Activated CD8-positive, alpha-beta memory T cell treated with anti-CD3 and anti-CD28 coated beads, Interleukin-2, amount 50 U/mL, for 24 hours (primary cell): ENCODE measurements at regions not wholly inside any gene's neighbourhood (a gene's known extent, or its start where the extent isn't known, plus 50 kb on each side); places are given as distances from the start of the nearest gene placed in this dataset.
"Not testable (repeated sequence)": the region's sequence is repeated elsewhere in the genome, so short reads cannot be mapped to it uniquely, and the experiment has no call there.

Experiments used
- DNase-seq: peaks from one replicate; pipeline ENCODE4 v3.0.0-alpha.2; 2020; ENCODE audit errors: extremely low read depth

- DNase-seq, result no peak
These were observed 117.4 kb upstream of the TMEM45B start for GRCh38 chr11:129698212-129698611.

DNA sequence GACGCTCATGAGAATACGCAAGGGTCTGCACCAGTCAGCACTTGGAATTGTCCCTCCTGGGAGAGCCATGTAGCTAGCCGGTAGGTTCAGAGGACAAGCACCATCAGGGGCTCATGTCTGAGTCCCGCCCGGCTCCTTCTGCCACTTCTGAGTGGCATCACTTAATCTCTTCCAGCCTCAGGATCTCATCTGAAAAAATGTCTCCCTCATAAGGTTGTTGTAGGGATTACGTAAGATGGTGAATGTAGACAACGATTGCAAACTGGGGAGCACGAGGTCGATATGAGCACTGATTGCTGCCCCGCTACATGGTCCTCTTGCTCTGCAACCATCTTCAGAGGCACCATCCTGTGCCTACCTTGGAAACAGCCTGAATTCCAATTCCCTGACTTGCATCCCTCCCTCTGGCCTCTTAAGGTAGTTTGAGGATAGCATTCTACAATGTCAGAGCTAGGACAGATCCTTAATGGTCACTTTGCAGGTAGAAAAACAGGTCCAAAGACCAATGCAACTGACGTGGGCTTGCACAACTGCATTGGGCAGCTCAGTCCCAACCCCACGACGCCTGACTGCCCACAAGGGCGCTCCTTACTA lies 115.8 kb upstream of the TMEM45B start:
- DNase-seq, result no peak

DNA sequence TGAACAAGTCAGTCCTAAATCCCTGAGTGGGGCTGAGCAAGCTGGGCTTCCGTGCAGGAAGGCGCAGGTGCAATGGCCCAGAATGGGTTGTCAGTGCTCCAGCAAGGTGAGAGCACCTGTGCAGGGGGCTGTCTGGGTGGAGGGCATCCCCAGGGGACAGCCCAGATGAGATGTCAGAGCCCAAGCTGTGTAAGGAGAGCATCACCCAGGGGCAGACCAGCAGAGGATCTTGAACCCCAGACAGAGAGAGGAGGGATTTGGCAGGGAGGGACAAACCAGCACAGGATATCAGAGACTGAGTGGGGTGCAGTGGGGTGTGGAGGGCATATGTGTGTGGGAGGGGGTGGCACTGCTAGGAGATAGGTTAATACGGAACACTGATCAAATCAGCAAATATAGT lies 114.9 kb upstream of the TMEM45B start:
- no peak for DNase-seq

DNA sequence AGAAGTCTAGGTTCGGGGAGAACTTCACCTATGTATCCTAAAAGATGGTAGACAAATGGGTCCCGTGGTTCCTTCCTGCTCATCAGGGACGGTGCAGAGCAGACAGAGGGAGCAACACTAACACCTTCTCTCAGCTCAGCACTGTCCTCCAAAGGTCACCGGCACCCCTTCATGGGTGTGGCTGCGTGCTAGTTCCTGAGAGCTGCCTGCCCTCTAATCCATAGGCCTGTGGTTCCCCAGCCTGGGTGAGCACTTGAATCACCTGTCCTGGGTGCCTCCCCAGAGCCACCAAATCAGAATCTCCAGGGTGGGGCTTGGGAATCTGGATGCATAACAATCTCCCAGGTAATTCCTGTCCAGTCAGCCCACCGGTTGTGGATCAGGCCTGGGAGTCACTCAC lies 113.9 kb upstream of the TMEM45B start:
- DNase-seq, result no peak

DNA sequence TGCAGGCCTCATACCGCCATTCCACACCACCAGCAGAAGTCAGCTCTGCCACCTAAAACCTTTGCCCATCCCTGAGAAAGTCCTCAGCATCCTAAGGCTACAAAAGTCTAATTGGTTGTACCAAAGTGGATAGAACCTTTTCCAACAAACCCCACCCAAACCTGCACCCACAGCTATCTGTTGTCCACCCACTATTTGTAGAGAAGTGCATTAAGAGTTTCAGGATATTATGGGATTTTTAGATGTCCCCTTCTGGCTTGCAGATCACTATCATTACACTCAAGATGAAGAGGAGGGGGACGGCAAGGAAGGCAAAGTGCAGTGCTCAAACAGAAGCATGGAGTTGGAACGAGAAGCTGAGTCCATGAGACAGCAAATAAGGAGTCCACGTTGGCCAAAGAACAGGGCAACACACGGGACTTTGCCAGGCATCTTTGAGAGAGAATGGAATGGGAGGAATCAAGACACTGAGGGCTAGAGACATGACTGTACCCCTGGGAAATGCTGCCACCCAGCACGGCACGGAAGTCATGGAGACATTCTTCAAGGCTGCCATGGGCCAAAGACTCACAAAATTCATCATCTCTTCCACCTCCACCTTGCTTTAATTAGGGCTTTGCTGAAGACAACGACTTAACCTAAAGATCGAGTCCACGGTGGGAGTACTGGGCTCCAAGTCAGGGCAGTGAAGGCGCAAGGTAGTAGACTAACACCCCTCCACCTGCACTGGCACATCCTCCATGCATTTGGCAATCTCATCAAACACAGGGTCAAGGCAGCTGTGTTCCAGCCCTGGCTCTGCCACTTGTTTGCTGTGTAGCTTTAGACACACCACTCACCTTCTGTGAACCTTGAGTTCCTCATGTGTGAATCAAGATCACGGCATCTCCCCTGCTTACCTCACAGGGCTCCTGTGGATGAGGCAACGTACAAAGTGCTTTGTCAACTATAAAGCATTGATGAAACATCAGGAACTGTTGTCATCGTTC lies 112.9 kb upstream of the TMEM45B start:
- no peak for DNase-seq

- DNase-seq, result no peak
These were observed 111.8 kb upstream of the TMEM45B start for GRCh38 chr11:129703846-129704245.

GRCh38 chr11:129704831-129705230 lies 110.8 kb upstream of the TMEM45B start:
- no peak for DNase-seq

DNA sequence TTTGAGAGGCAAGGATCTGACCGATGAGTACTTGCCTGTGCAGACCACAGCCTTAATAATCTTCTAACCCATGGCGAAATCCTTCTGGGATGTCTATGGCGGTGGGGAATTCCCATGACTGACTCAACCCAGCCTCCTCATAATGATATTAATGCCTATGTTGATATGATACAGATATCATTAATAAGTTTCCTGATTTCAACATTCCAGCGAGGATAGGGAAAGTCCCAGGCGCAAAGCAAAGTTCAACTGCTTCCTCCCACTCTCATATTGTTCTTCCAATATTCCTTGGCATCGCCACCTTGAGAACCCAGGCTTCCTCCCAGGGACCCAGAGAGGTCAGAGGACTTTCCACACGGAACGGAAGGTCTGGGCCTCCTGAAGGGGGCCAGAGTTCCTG lies 110.3 kb upstream of the TMEM45B start:
- no peak for DNase-seq

DNA sequence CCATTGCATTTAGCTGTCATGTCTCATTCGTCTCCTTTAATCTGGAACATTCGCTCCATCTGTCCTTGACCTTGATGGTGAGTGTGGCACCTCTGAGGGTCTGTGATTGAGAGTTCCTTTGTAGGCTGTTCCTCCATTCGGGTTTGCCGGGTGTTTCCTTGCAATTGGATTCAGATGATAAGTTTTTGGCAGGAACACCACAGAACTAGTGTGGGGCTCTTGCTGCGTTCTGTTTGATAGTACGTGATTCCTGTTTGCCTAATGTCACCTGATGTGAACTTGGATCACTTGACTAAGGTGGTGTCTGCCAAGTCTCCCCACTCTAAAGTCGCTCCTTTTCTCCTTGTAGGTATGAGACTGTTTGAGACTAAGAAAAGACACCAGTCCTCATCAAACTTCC lies 109.7 kb upstream of the TMEM45B start:
- no peak for DNase-seq

GRCh38 chr11:129709801-129710398 lies 105.7 kb upstream of the TMEM45B start:
- no peak for DNase-seq

DNA sequence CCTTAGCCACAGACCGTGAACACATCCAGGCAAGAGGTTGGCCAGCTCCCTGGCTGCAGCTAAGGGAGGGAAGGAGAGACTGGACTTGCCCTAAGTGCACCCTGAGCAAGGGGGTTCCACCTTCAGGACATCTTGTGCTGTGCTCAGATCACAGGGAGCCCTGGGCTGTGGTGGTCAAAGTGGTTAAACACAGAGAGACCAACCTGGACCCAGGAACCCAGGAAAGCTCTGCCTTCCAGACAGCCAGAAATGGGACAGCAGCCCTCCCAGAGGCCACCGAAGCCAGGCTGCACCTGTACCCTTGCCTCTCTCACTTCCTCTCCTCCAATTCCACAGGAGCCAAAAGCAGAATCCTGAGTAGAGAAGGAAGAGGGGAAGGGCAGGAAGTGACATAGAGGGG lies 105.2 kb upstream of the TMEM45B start:
- no peak for DNase-seq

- DNase-seq, result no peak
These were observed 103.9 kb upstream of the TMEM45B start for GRCh38 chr11:129711760-129712159.

GRCh38 chr11:129712486-129713240 lies 103.0 kb upstream of the TMEM45B start:
- not testable (repeated sequence) for DNase-seq

DNA sequence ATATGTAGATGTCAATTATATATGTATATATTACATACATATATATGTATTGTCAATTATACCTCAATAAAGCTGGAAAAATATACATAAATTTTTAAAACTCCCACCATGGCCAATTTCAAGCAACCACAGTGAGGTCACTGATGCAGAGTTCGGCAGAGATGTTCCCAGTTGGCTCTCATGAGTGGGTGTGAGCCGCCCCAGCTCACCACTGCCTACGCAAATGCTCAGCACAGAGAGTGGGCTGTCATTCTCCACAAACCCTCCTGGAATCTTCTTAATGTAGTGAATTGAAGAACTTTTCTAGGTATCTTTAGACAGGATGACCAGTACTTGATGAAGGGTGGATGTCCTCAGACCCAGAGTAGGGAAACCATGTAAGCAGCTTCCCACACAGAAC lies 96.6 kb upstream of the TMEM45B start:
- no peak for DNase-seq

DNA sequence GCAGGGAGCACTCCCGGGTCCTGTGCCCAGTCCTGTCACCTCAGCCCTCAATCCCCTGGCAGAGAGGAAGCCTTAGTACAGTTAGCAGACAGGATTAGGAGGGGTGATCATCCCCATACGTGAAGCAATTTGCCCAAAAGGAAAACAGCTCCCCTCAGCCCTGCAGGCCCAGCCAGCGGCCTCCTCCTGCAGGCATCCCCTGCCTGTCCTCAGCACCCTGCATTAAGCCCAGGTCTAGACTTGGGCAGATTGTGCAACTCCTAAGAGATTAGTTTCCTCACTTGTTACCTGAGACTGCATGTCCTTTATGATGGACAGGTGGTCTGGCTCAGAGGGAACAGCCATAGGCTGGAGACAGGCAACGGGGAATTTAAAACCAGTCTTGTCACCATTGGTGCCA lies 95.5 kb upstream of the TMEM45B start:
- no peak for DNase-seq

GRCh38 chr11:129720994-129721393 lies 94.7 kb upstream of the TMEM45B start:
- no peak for DNase-seq

GRCh38 chr11:129721685-129722084 lies 94.0 kb upstream of the TMEM45B start:
- DNase-seq, result no peak

DNA sequence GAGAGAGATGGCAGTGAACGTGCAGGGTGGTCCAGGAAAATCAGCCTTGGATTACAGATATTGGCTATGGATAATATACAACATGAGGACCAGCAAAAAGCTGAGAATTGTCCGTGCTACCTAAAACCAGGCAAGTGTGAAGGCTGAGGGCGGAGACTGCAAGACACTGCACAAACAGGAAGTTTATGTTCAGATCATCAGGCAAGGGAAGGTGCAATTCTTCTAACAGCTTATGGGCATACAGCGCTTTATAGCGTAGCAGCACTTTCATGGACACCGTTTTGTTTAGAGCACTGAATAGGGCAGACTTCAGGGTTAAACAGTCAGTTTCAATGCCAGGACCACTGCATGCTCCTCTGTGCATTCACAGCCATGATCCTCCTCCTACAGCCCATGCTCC lies 93.1 kb upstream of the TMEM45B start:
- DNase-seq, result no peak

- no peak for DNase-seq
These were observed 92.4 kb upstream of the TMEM45B start for GRCh38 chr11:129723146-129723760.

DNA sequence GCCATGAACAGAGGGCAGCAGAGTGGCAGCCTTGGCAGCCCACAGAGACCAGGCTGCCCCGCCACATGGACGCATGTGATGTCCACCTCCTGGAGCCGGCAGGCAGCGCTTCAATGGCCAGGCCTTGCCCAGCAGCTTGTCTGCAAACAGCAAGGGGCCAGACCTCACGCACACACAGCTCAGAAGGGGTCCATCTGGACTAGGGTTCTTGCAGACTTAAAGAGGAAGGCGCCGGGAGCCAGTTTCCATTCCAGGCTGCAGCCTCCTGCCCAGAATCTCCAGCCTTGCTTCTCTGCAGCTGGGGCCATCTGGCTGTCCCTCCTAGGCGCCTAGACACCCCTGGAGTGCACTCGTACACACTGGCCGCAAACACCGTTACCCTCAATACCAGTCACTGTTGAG lies 91.9 kb upstream of the TMEM45B start:
- no peak for DNase-seq

GRCh38 chr11:129724866-129725265 lies 90.8 kb upstream of the TMEM45B start:
- no peak for DNase-seq

DNA sequence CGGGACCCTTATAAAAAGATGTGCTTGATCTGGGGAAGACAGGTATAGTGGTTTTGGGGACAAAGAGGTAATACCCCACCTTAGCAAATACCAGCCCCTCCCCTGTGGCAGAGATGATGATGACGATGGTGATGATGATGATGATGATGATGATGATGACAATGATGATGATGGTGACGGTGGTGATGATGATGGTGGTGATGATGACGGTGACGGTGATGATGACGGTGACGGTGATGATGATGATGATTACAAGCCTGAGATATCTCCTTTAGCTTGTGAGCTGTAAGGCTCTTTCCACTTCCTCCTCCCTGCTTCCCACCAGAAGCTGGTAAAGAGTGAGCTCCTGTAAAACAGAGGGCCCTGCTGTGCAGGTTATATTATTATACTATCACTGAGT lies 89.5 kb upstream of the TMEM45B start:
- no peak for DNase-seq
